ENCODE measurements at regions not wholly inside any gene's neighbourhood (a gene's known extent, or its start where the extent isn't known, plus 50 kb on each side); places are given as distances from the start of the nearest gene placed in this dataset.

GRCh38 chr9:80899208-80899607 lies 790.1 kb downstream of the TLE1 start:
- no peaks in the 10 kb centered on the region for H3K4me1 Mint-ChIP-seq
- intact Hi-C loops (cut with micrococcal nuclease), result no loop called here
- no peak overlapping the region for H3K4me3 Mint-ChIP-seq
- peaks cover 17% of the 10 kb centered on the region for H3K9me3 Mint-ChIP-seq
- DNase-seq (no peak), ATAC-seq (ENCODE audit: low read depth) (no peak)
- no peak overlapping the region for H3K27ac Mint-ChIP-seq
- POLR2A ChIA-PET, result no interaction called here
- no peaks in the 10 kb centered on the region for H3K36me3 Mint-ChIP-seq (ENCODE audit: low read depth)
- TF ChIP-seq CTCF (IDR thresholded peaks at IDR 0.05), result no peak
- CTCF ChIA-PET, result no interaction called here
- H3K27me3 Mint-ChIP-seq, result no peaks in the 10 kb centered on the region

GRCh38 chr9:80893190-80893589 lies 796.2 kb downstream of the TLE1 start:
- H3K4me1 Mint-ChIP-seq, result no peaks in the 10 kb centered on the region
- no peak overlapping the region for H3K27ac Mint-ChIP-seq
- no peak overlapping the region for H3K4me3 Mint-ChIP-seq
- TF ChIP-seq CTCF (IDR thresholded peaks at IDR 0.05), result no peak
- peaks cover 12% of the 10 kb centered on the region for H3K9me3 Mint-ChIP-seq
- intact Hi-C loops (cut with micrococcal nuclease), result no loop called here
- H3K27me3 Mint-ChIP-seq, result no peaks in the 10 kb centered on the region
- POLR2A ChIA-PET, result no interaction called here
- CTCF ChIA-PET, result no interaction called here
- no peak for ATAC-seq (ENCODE audit: low read depth)
- no peaks in the 10 kb centered on the region for H3K36me3 Mint-ChIP-seq (ENCODE audit: low read depth)
- no peak for DNase-seq

- intact Hi-C loops (cut with micrococcal nuclease), result no loop called here
- DNase-seq (no peak), ATAC-seq (ENCODE audit: low read depth) (no peak)
- Mint-ChIP-seq H3K36me3 (ENCODE audit: low read depth) (no peaks in the 10 kb centered on the region), H3K4me3 (no peak overlapping the region), H3K4me1 (no peaks in the 10 kb centered on the region), H3K27ac (no peak overlapping the region), H3K9me3 (peaks cover 12% of the 10 kb centered on the region), H3K27me3 (no peaks in the 10 kb centered on the region)
- no peak for TF ChIP-seq CTCF (IDR thresholded peaks at IDR 0.05)
- CTCF ChIA-PET, result no interaction called here
- POLR2A ChIA-PET, result no interaction called here
Observed at GRCh38 chr9:80892703-80893102, 796.6 kb downstream of the TLE1 start.

GRCh38 chr9:80890124-80890523 lies 799.2 kb downstream of the TLE1 start:
- POLR2A ChIA-PET, result no interaction called here
- CTCF ChIA-PET, result no interaction called here
- H3K36me3 Mint-ChIP-seq (ENCODE audit: low read depth), result no peaks in the 10 kb centered on the region
- no peaks in the 10 kb centered on the region for H3K4me1 Mint-ChIP-seq
- ATAC-seq (ENCODE audit: low read depth) (no peak), DNase-seq (no peak)
- H3K4me3 Mint-ChIP-seq, result no peak overlapping the region
- intact Hi-C loops (cut with micrococcal nuclease), result no loop called here
- no peak overlapping the region for H3K27ac Mint-ChIP-seq
- H3K27me3 Mint-ChIP-seq, result no peaks in the 10 kb centered on the region
- H3K9me3 Mint-ChIP-seq, result peaks cover 5% of the 10 kb centered on the region
- no peak for TF ChIP-seq CTCF (IDR thresholded peaks at IDR 0.05)

GRCh38 chr9:80885894-80886293 lies 803.5 kb downstream of the TLE1 start:
- no peaks in the 10 kb centered on the region for H3K9me3 Mint-ChIP-seq
- H3K4me3 Mint-ChIP-seq, result no peak overlapping the region

More at GRCh38 chr9:80885894-80886293, 803.5 kb downstream of the TLE1 start:
- POLR2A ChIA-PET, result no interaction called here
- DNase-seq, result no peak
- Mint-ChIP-seq H3K36me3 (ENCODE audit: low read depth) (no peaks in the 10 kb centered on the region), H3K4me1 (no peaks in the 10 kb centered on the region), H3K27ac (no peak overlapping the region), H3K27me3 (no peaks in the 10 kb centered on the region)
- CTCF ChIA-PET, result no interaction called here
- TF ChIP-seq CTCF (IDR thresholded peaks at IDR 0.05), result no peak
- no peak for ATAC-seq (ENCODE audit: low read depth)
- intact Hi-C loops (cut with micrococcal nuclease), result no loop called here

All from activated B cell treated with CpG ODN at 0.5 μM for 24 hours (primary cell).